ENCODE measurements at regions not wholly inside any gene's neighbourhood (a gene's known extent, or its start where the extent isn't known, plus 50 kb on each side); places are given as distances from the start of the nearest gene placed in this dataset.

- Histone ChIP-seq H3K36me3 (ENCODE audit: control insufficient read depth in 4 of 4, insufficient read depth in 3 of 4, low read depth in 1 of 4, low read length in 3 of 4) (no peaks in the 10 kb centered on the region), H3K9ac (ENCODE audit: low read depth in 1 of 2, low read length in 2 of 2) (no peak overlapping the region), H3K27ac (ENCODE audit: low read depth in 1 of 2, low read length in 2 of 2) (no peak overlapping the region), H3K4me1 (ENCODE audit: control insufficient read depth in 4 of 4, insufficient read depth in 4 of 4, low read length in 3 of 4) (no peaks in the 10 kb centered on the region), H3K9me3 (ENCODE audit: control insufficient read depth in 4 of 4, low read length in 3 of 4) (no peaks in the 10 kb centered on the region), H3K27me3 (ENCODE audit: control insufficient read depth in 4 of 4, insufficient read depth in 4 of 4, low read length in 3 of 4) (no peaks in the 10 kb centered on the region), H3K4me3 (ENCODE audit: low read depth in 1 of 3, low read length in 3 of 3) (no peak overlapping the region)
- WGBS: 81% methylated on average over 10 of the region's 10 CpGs
- TF ChIP-seq FOXA1 (IDR thresholded peaks at IDR 0.05): no peak
- no peak for DNase-seq (ENCODE audit: low spot score)
Measured at GRCh38 chr20:53692465-53693067, 98.9 kb upstream of the ZNF217 start.

DNA sequence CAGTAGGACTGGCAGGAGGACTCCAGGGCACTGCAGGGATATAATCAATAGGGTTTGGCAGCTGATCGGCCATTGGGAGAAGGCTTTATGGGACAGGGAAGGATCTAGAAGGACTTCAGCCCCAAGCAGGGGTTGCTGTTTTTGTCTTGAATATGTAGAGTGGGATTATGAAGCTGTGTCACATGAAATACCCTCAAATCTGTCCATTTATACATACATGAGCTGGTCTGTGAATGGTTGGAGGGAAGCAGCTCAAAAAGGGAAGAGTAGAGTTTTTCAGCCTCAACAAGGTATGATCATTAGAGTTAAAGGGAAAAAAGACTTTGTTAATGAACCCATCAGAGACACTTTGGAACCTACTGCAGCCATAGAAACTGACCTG lies 98.2 kb upstream of the ZNF217 start:
- no peak overlapping the region for H3K27ac ChIP-seq (ENCODE audit: low read depth in 1 of 2, low read length in 2 of 2)
- H3K4me3 ChIP-seq (ENCODE audit: low read depth in 1 of 3, low read length in 3 of 3): no peak overlapping the region
- DNase-seq (ENCODE audit: low spot score): no peak
- no peaks in the 10 kb centered on the region for H3K36me3 ChIP-seq (ENCODE audit: control insufficient read depth in 4 of 4, insufficient read depth in 3 of 4, low read depth in 1 of 4, low read length in 3 of 4)
- H3K4me1 ChIP-seq (ENCODE audit: control insufficient read depth in 4 of 4, insufficient read depth in 4 of 4, low read length in 3 of 4): no peaks in the 10 kb centered on the region
- no peak overlapping the region for H3K9ac ChIP-seq (ENCODE audit: low read depth in 1 of 2, low read length in 2 of 2)
- no peaks in the 10 kb centered on the region for H3K27me3 ChIP-seq (ENCODE audit: control insufficient read depth in 4 of 4, insufficient read depth in 4 of 4, low read length in 3 of 4)
- no peaks in the 10 kb centered on the region for H3K9me3 ChIP-seq (ENCODE audit: control insufficient read depth in 4 of 4, low read length in 3 of 4)
- WGBS: 83% methylated on average over 1 of the region's 1 CpG
- TF ChIP-seq EGR1 (IDR thresholded peaks at IDR 0.05; ENCODE audit: low read depth in 2 of 2) (no peak), HNF4A (conservative IDR thresholded peaks at IDR 0.05) (no peak), FOXA1 (IDR thresholded peaks at IDR 0.05) (no peak), SP1 (IDR thresholded peaks at IDR 0.05) (no peak), TAF1 (conservative IDR thresholded peaks at IDR 0.05) (no peak)
- TF ChIP-seq, protein P1, sequence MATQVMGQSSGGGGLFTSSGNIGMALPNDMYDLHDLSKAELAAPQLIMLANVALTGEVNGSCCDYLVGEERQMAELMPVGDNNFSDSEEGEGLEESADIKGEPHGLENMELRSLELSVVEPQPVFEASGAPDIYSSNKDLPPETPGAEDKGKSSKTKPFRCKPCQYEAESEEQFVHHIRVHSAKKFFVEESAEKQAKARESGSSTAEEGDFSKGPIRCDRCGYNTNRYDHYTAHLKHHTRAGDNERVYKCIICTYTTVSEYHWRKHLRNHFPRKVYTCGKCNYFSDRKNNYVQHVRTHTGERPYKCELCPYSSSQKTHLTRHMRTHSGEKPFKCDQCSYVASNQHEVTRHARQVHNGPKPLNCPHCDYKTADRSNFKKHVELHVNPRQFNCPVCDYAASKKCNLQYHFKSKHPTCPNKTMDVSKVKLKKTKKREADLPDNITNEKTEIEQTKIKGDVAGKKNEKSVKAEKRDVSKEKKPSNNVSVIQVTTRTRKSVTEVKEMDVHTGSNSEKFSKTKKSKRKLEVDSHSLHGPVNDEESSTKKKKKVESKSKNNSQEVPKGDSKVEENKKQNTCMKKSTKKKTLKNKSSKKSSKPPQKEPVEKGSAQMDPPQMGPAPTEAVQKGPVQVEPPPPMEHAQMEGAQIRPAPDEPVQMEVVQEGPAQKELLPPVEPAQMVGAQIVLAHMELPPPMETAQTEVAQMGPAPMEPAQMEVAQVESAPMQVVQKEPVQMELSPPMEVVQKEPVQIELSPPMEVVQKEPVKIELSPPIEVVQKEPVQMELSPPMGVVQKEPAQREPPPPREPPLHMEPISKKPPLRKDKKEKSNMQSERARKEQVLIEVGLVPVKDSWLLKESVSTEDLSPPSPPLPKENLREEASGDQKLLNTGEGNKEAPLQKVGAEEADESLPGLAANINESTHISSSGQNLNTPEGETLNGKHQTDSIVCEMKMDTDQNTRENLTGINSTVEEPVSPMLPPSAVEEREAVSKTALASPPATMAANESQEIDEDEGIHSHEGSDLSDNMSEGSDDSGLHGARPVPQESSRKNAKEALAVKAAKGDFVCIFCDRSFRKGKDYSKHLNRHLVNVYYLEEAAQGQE (IDR thresholded peaks at IDR 0.05): no peak

GRCh38 chr20:53691060-53691810 lies 97.6 kb upstream of the ZNF217 start:
- no peaks in the 10 kb centered on the region for H3K4me1 ChIP-seq (ENCODE audit: control insufficient read depth in 4 of 4, insufficient read depth in 4 of 4, low read length in 3 of 4)

More at GRCh38 chr20:53691060-53691810, 97.6 kb upstream of the ZNF217 start:
- no peaks in the 10 kb centered on the region for H3K9me3 ChIP-seq (ENCODE audit: control insufficient read depth in 4 of 4, low read length in 3 of 4)
- TF ChIP-seq, protein P1 (IDR thresholded peaks at IDR 0.05): no peak
- no peak for TF ChIP-seq HNF4G (IDR thresholded peaks at IDR 0.05)
- TF ChIP-seq TAF1 (conservative IDR thresholded peaks at IDR 0.05): no peak
- no peaks in the 10 kb centered on the region for H3K27me3 ChIP-seq (ENCODE audit: control insufficient read depth in 4 of 4, insufficient read depth in 4 of 4, low read length in 3 of 4)
- H3K9ac ChIP-seq (ENCODE audit: low read depth in 1 of 2, low read length in 2 of 2): no peak overlapping the region
- H3K4me3 ChIP-seq (ENCODE audit: low read depth in 1 of 3, low read length in 3 of 3): no peak overlapping the region
- no peak overlapping the region for H3K27ac ChIP-seq (ENCODE audit: low read depth in 1 of 2, low read length in 2 of 2)
- H3K36me3 ChIP-seq (ENCODE audit: control insufficient read depth in 4 of 4, insufficient read depth in 3 of 4, low read depth in 1 of 4, low read length in 3 of 4): no peaks in the 10 kb centered on the region
- 92% methylated on average over 10 of the region's 10 CpGs for WGBS
- no peak for DNase-seq (ENCODE audit: low spot score)

Data from liver (tissue), 7 donors.